DMS 273 treated with DMSO at 0.1 percent for 48 hours (cell line): ENCODE measurements at regions not wholly inside any gene's neighbourhood (a gene's known extent, or its start where the extent isn't known, plus 50 kb on each side); places are given as distances from the start of the nearest gene placed in this dataset.

Experiments used
- DNase-seq: peaks from one replicate; lab custom pipeline; 2025; lab: John Stamatoyannopoulos, UW

- no peak for DNase-seq
Observed at GRCh38 chr15:96223939-96224338, 106.6 kb upstream of the NR2F2 start.

GRCh38 chr15:96225642-96226259 lies 104.7 kb upstream of the NR2F2 start:
- no peak for DNase-seq

GRCh38 chr15:96230526-96231181 lies 99.8 kb upstream of the NR2F2 start:
- DNase-seq, result no peak

DNA sequence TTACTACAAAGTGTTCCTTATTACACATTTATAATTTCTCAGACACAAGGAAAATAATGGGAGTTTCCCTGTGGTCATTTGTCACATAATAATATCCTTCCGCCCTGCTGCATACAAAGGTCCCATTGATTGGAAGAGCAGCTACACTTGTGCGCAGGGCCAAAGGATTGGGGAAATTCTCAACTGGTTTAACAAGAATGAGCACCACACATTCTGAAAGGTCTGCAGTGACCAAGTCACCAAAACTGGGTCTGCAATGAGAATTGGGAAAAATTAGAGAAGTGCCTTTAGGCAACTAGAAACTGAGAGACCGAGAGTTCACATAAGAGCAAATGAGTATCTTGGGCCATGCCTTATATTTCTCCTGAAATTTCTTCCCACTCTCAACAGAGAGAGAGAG lies 98.2 kb upstream of the NR2F2 start:
- DNase-seq, result no peak

DNA sequence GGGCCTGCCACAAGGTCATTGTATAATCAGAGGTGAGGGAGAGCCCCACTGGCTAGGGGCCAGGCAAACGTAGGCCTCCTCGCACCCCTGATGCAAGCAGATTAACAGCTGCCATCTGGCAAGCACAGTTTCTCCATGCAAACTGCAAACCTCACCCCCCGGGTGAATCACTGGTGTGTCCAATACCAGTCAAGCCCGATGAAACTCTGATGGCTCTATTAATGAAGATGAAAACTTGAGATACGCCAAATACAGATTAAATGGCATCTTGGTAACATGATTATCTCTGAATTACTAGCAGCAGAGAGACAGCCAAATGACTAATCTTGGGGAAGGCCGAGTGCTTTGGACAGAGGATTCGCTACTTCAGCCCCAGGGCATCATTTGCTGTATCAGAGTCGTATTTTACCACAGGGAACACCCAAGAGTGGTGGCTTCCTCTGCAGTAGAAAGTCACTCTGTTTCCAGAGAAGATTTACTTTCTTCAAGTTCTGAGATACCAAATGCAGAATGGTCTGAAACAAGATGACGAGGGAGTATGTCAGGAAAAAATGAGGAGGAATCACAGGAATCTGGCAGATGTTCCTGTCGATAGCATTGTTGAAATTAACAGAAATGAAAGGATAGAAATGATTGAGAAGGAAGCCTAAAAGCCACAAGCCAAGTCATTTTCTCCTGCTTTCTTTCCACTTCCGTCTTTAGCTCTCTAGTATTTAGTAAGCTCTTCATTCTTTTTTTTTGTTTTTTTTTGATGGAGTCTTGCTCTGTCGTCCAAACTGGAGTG lies 96.2 kb upstream of the NR2F2 start:
- no peak for DNase-seq

- DNase-seq, result no peak
Observed at GRCh38 chr15:96237002-96237401, 93.5 kb upstream of the NR2F2 start.

GRCh38 chr15:96242761-96243160 lies 87.7 kb upstream of the NR2F2 start:
- DNase-seq, result no peak

DNA sequence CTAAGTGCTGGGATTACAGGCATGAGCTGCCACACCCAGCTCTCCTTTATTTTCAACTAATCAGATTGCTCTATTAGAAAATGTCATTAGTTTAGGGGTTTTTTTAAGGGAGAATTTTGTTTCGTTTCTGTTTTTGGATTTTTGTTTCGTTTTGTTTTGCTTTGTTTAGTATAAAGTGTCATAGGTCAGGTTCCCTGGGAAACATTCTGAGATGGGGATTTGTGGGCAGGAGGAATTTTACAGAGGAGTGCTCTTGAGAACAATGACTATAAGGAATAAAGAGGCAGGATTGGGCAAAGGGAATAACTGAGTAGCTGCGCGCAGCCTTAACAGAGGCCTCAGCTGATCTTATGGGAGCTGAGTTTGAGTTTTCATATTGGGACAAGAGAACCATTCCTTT lies 86.8 kb upstream of the NR2F2 start:
- DNase-seq, result no peak

DNA sequence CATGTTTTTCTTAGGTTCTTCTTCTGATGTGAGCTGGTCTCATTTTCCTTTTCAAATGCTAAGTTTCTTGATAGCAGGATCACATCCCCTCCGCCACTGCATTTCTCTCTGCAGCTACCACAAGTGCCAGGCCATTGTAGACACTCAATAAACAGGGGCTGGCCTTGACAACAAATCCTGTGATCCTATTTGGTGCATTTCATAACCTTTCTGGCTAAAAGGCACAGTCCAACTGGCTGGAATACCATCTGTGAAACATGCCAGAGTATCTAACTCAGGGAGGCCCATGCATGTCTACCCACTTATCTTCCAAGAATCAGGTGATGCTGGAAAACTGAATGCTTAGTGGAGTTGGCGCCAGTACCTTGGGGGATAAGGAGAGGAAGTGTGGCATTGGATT lies 85.2 kb upstream of the NR2F2 start:
- no peak for DNase-seq

DNA sequence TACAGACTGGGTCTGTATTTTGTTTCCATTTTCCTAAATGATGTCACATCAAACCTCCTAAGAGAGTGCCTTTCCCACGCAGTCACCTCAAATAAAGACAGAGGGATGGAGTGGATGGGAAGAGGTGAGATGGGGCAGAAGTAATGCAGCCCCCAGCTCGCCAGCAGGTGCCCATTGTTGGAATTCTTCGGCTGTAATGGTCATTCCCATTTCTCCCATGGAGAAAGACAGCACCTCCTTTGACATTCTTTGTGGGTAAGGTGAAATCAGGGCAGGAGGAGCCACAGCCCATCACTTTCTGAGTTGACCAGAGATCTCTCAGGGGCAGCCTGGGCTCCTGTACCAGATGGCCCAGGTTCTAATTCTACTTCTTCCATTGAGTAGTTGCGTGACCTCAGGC lies 84.4 kb upstream of the NR2F2 start:
- DNase-seq, result no peak

GRCh38 chr15:96247621-96248305 lies 82.7 kb upstream of the NR2F2 start:
- DNase-seq, result no peak

DNA sequence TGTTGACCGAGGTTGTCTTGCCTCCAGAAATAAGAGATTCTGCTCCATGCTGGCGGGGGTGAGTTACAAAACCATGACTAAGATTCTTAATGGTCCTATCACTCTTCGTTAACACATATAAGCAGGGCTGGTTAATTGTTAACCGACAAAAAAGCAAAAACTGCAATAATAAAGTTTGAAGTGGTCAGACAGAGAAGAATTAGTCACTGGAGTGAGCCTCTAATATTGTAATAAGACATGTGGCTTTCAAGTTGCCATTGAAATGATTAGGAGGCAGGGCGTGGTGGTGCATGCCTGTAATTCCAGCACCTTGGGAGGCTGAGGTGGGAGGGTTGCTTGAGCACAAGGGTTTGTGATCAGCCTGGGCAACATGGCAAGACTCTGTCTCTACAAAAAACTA lies 78.4 kb upstream of the NR2F2 start:
- no peak for DNase-seq

GRCh38 chr15:96253006-96253747 lies 77.3 kb upstream of the NR2F2 start:
- DNase-seq, result no peak

- no peak for DNase-seq
Observed at GRCh38 chr15:96254173-96254572, 76.3 kb upstream of the NR2F2 start.

- no peak for DNase-seq
Observed at GRCh38 chr15:96255599-96255998, 74.9 kb upstream of the NR2F2 start.

DNA sequence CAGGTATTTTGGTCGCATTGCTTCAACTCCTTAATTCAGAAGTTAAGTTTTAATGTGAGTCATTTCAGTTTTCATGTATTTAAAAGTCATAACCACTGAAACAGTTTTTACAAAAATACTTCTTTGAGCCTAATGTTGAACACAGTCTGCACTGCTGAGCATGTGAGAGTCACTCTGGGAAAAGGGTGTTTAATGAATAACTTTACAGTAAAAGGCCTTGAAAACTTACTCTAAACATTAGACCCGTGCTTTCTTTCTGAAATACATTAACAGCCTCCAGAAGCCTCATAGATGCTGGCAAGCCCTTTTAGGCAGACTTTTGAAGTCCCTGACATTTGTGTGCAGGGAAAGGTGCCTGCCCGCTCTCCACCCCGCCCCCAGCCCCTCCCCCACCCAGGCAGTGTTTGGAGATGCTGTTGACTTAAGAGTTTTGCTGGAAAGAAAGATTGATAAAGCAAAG lies 68.9 kb upstream of the NR2F2 start:
- DNase-seq, result no peak

GRCh38 chr15:96262097-96262496 lies 68.4 kb upstream of the NR2F2 start:
- no peak for DNase-seq

DNA sequence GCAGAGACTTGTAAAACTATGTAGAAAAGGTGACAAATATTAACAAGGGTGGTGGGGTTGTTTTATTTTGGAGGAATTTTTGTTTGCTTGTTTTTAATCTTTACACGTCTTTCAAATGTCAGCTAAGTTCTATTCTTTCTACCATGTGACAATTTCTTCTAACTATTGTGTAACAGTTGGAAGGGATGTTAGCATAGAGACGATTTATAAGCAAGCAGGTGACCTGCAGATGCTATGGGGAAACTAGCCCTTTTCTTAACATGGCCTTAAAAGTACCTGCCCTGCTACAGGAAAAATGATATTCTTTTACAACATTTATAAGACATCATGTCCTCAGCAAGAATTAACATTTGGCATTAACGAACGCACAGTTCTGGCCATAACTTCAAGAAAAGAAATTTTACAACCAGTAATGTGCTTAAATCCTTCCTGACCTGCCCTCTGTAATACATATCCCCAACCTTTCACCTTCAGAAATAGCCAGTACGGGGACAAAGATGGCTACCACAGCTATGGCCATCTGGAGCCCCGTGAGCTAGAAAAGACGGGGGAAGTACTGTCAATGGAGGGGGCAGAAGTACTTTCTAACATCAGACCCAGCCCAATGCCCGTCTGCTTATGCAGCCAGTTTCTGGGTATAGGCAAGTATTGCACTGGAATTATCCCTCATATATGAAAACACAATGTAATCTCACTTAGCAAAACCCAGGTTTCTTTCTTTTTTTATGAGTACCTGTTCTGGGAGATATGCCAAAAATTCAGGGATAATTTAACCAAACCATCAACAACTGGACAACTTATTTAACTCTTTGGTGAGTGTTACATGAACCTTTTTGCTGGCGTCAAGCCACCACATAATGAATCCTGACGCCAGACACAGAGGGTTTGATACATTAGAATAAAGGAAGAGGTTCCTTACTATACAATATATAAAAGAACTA lies 67.7 kb upstream of the NR2F2 start:
- no peak for DNase-seq

GRCh38 chr15:96264351-96264798 lies 66.1 kb upstream of the NR2F2 start:
- DNase-seq, result no peak

GRCh38 chr15:96264801-96265515 lies 65.5 kb upstream of the NR2F2 start:
- DNase-seq, result no peak
